ENCODE measurements at regions not wholly inside any gene's neighbourhood (a gene's known extent, or its start where the extent isn't known, plus 50 kb on each side); places are given as distances from the start of the nearest gene placed in this dataset.

DNA sequence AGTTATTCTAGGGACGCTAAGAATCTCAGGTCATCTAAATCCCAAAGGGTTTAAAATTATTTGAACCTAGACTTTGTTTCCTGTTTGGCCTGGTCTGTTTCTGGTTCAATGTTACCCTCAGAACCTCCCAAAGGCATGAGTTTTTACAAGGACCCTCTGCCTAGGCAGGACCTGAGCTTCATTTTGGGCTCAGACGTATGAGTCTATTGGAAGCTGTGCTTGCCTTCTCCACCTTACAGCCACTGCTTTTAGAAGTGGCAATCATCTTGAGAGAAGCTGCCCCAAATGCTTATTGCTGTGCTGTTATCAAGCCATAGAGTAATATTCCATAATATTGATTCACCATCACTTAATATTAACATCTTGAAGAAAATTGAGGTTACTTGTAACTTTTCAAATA lies 510.4 kb downstream of the TLE4 start:
- H3K4me1 ChIP-seq (ENCODE audit: insufficient read depth, low read length, poor library complexity, severe bottlenecking) = peaks cover 19% of the 10 kb centered on the region
- H3K9me3 ChIP-seq (ENCODE audit: insufficient read depth, low read depth, low read length) = no peaks in the 10 kb centered on the region
- H4K20me1 ChIP-seq (ENCODE audit: insufficient read depth, low read length, poor library complexity, severe bottlenecking) = no peaks in the 10 kb centered on the region
- TF ChIP-seq CTCF (conservative IDR thresholded peaks at IDR 0.05; ENCODE audit: low read length) = no peak
- no peak for TF ChIP-seq EZH2phosphoT487 (IDR thresholded peaks at IDR 0.05; ENCODE audit: borderline replicate concordance)
- no peak overlapping the region for H3K4me3 ChIP-seq (ENCODE audit: low read length, poor library complexity, severe bottlenecking)
- no peak overlapping the region for H2AFZ ChIP-seq (ENCODE audit: low read length)
- no peak overlapping the region for H3K4me2 ChIP-seq (ENCODE audit: low read depth, low read length, poor library complexity, severe bottlenecking)
- no peaks in the 10 kb centered on the region for H3K79me2 ChIP-seq (ENCODE audit: insufficient read depth, low read length)
- no peaks in the 10 kb centered on the region for H3F3A ChIP-seq (ENCODE audit: low read depth)
- no peaks in the 10 kb centered on the region for H3K27me3 ChIP-seq (ENCODE audit: insufficient read depth, low read length, poor library complexity, severe bottlenecking)
- no peaks in the 10 kb centered on the region for H3K36me3 ChIP-seq (ENCODE audit: insufficient read depth, low read length)
- no peak overlapping the region for H3K9ac ChIP-seq (ENCODE audit: low read depth, low read length, poor library complexity, severe bottlenecking)
- no peaks in the 10 kb centered on the region for H3K9me2 ChIP-seq (replicated peaks; ENCODE audit: low read depth, low read length)

DNA sequence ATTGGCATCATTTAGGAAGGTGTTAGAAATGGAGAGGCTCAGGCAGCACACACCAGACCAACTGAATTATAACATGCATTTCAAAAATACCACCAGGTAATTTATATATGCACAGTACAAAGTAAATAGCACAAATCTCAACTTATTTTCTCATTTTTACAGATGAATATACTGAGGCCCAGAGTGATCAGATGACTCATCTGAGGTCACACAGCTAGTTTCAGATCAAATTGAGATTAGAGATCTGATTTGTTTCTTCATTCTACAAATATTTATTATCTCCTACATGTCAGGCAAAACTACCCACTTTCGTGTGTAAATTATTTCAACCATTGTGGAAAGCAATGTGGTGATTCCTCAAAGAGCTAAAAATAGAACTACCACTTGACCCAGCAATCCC lies 507.1 kb downstream of the TLE4 start:
- Histone ChIP-seq H2AFZ (ENCODE audit: low read length) (no peak overlapping the region), H3K9ac (ENCODE audit: low read depth, low read length, poor library complexity, severe bottlenecking) (no peak overlapping the region), H3K4me1 (ENCODE audit: insufficient read depth, low read length, poor library complexity, severe bottlenecking) (peaks cover 7% of the 10 kb centered on the region), H3F3A (ENCODE audit: low read depth) (no peaks in the 10 kb centered on the region), H3K27me3 (ENCODE audit: insufficient read depth, low read length, poor library complexity, severe bottlenecking) (no peaks in the 10 kb centered on the region), H3K4me2 (ENCODE audit: low read depth, low read length, poor library complexity, severe bottlenecking) (no peak overlapping the region), H3K79me2 (ENCODE audit: insufficient read depth, low read length) (no peaks in the 10 kb centered on the region), H3K9me3 (ENCODE audit: insufficient read depth, low read depth, low read length) (no peaks in the 10 kb centered on the region), H3K9me2 (replicated peaks; ENCODE audit: low read depth, low read length) (no peaks in the 10 kb centered on the region), H3K4me3 (ENCODE audit: low read length, poor library complexity, severe bottlenecking) (no peak overlapping the region), H3K36me3 (ENCODE audit: insufficient read depth, low read length) (no peaks in the 10 kb centered on the region), H4K20me1 (ENCODE audit: insufficient read depth, low read length, poor library complexity, severe bottlenecking) (no peaks in the 10 kb centered on the region)
- TF ChIP-seq CTCF (conservative IDR thresholded peaks at IDR 0.05; ENCODE audit: low read length) (no peak), EZH2phosphoT487 (IDR thresholded peaks at IDR 0.05; ENCODE audit: borderline replicate concordance) (no peak)

DNA sequence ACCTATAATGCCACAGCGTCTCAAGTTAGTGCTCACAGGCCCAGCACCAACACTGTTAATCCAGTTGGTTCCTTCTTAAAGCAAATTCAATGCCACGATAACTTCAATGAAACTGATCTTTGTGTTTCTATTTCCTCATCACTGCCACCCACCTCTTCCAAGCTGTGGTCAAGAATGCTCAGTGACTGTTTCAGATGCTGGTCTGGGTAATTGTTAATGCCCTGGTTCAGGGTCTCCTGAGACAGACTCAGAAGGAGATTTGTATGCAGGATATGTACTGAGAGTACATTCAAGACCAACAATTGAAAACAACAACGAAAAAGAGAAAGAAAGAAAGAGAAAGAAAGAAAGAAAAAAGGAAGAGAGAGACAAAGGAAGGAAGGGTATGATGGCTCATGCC lies 505.3 kb downstream of the TLE4 start:
- no peaks in the 10 kb centered on the region for H3K79me2 ChIP-seq (ENCODE audit: insufficient read depth, low read length)
- H3K9me3 ChIP-seq (ENCODE audit: insufficient read depth, low read depth, low read length) = no peaks in the 10 kb centered on the region
- no peaks in the 10 kb centered on the region for H3K9me2 ChIP-seq (replicated peaks; ENCODE audit: low read depth, low read length)
- H3F3A ChIP-seq (ENCODE audit: low read depth) = no peaks in the 10 kb centered on the region
- H3K4me2 ChIP-seq (ENCODE audit: low read depth, low read length, poor library complexity, severe bottlenecking) = no peak overlapping the region
- H3K4me3 ChIP-seq (ENCODE audit: low read length, poor library complexity, severe bottlenecking) = no peak overlapping the region
- TF ChIP-seq EZH2phosphoT487 (IDR thresholded peaks at IDR 0.05; ENCODE audit: borderline replicate concordance) = no peak
- no peak for TF ChIP-seq CTCF (conservative IDR thresholded peaks at IDR 0.05; ENCODE audit: low read length)
- H3K9ac ChIP-seq (ENCODE audit: low read depth, low read length, poor library complexity, severe bottlenecking) = no peak overlapping the region
- no peak overlapping the region for H2AFZ ChIP-seq (ENCODE audit: low read length)
- no peaks in the 10 kb centered on the region for H3K27me3 ChIP-seq (ENCODE audit: insufficient read depth, low read length, poor library complexity, severe bottlenecking)
- no peaks in the 10 kb centered on the region for H4K20me1 ChIP-seq (ENCODE audit: insufficient read depth, low read length, poor library complexity, severe bottlenecking)
- H3K36me3 ChIP-seq (ENCODE audit: insufficient read depth, low read length) = no peaks in the 10 kb centered on the region
- H3K4me1 ChIP-seq (ENCODE audit: insufficient read depth, low read length, poor library complexity, severe bottlenecking) = peaks cover under 1% of the 10 kb centered on the region

All from Loucy (cell line).